HUES48 (cell line): ENCODE measurements at regions not wholly inside any gene's neighbourhood (a gene's known extent, or its start where the extent isn't known, plus 50 kb on each side); places are given as distances from the start of the nearest gene placed in this dataset.

ENCODE experiments used
- H3K27ac ChIP-seq: one replicate; pipeline ENCODE4 v1.7.0; 2013; ENCODE audit warnings: low read depth, low read length, inconsistent platforms
- H3K27me3 ChIP-seq: 2 replicates; pipeline ENCODE4 v1.6.1; 2013; ENCODE audit warnings: mild to moderate bottlenecking, low read length; ENCODE audit not compliant: control insufficient read depth, insufficient read depth
- H3K36me3 ChIP-seq: 2 replicates; pipeline ENCODE4 v1.6.1; 2013; ENCODE audit warnings: low read length; ENCODE audit not compliant: control insufficient read depth, insufficient read depth
- H3K4me1 ChIP-seq: 2 replicates; pipeline ENCODE4 v1.6.1; 2013; ENCODE audit warnings: mild to moderate bottlenecking, low read length; ENCODE audit not compliant: control insufficient read depth, insufficient read depth
- H3K4me3 ChIP-seq: 2 replicates; pipeline ENCODE4 v1.5.1; 2013; ENCODE audit warnings: mild to moderate bottlenecking, low read depth, low read length
- H3K9ac ChIP-seq: 2 replicates; pipeline ENCODE4 v1.6.1; 2013; ENCODE audit warnings: mild to moderate bottlenecking, low read depth, low read length, moderate library complexity
- H3K9me3 ChIP-seq: 2 replicates; pipeline ENCODE4 v1.6.1; 2013; ENCODE audit warnings: low read length; ENCODE audit not compliant: control insufficient read depth, insufficient read depth

DNA sequence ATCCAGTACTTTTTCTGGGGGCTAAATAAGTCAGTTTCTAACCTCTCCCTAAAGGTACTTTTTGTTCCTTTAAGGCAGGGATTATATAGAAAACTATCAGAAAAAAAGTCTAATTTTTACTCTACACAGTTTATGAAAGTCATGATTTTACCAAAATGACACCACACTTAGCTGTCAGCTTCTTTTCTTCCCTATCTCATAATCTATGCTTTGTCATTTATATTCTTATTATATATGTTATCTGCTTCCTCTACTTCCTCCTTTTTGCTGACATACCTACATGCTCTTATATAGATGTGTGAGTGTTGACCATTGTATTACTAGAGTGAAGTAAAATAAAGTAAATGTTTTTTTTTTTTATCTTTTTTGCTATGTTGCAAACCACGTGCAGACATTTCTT is 203.9 kb upstream of the CHRM2 start:
- Histone ChIP-seq H3K9me3 (no peaks in the 10 kb centered on the region), H3K4me3 (no peak overlapping the region), H3K9ac (no peak overlapping the region), H3K36me3 (no peaks in the 10 kb centered on the region), H3K4me1 (no peaks in the 10 kb centered on the region), H3K27me3 (no peaks in the 10 kb centered on the region), H3K27ac (no peak overlapping the region)

DNA sequence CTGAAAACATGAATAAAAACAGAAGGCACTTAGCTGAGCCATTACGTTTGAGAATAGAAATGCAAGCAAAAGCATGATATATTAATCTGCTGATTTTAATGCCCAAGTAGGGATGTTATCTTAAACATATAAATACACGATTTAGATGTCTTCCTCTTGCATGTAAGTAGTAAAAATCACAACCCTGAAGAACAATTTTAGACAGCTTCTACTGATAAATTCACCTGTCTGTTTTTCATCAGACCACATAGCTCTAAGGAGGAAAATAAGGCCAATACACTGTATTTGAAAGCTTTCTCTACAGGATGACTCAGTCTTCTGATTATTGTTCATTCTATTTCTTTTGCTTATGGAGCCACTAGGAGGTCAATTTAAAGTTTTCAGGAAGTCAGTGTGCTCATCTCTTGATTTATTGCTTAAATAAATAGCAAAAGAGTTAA is 210.9 kb upstream of the CHRM2 start:
- Histone ChIP-seq H3K4me3 (no peak overlapping the region), H3K4me1 (0 out of 2 replicates have a peak, but pooled peaks cover 1% of the 10 kb centered on the region), H3K27ac (no peak overlapping the region), H3K36me3 (no peaks in the 10 kb centered on the region), H3K9ac (no peak overlapping the region), H3K27me3 (no peaks in the 10 kb centered on the region), H3K9me3 (no peaks in the 10 kb centered on the region)

DNA sequence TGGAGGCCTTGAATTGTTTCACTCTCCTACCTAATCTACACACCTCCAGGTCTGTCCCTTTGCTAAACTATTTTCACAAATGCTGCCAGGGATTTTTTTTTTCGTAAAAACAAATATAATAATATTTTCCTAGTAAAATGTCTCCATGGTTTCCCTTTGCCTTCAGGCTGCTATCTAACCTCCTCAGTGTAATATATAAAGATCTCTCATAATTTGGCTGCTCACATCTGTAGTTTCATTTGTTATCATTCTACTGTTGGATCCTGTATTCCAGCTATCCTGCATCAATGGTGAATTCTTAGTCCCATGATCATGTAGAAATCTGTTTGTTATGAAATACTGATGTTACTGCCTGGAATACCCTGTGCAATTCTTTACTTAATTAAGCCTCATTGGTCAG is 211.9 kb upstream of the CHRM2 start:
- H3K9ac ChIP-seq: no peak overlapping the region
- no peak overlapping the region for H3K4me3 ChIP-seq
- H3K9me3 ChIP-seq: no peaks in the 10 kb centered on the region
- no peak overlapping the region for H3K27ac ChIP-seq
- no peaks in the 10 kb centered on the region for H3K36me3 ChIP-seq
- H3K4me1 ChIP-seq: 0 out of 2 replicates have a peak, but pooled peaks cover 2% of the 10 kb centered on the region
- H3K27me3 ChIP-seq: no peaks in the 10 kb centered on the region

DNA sequence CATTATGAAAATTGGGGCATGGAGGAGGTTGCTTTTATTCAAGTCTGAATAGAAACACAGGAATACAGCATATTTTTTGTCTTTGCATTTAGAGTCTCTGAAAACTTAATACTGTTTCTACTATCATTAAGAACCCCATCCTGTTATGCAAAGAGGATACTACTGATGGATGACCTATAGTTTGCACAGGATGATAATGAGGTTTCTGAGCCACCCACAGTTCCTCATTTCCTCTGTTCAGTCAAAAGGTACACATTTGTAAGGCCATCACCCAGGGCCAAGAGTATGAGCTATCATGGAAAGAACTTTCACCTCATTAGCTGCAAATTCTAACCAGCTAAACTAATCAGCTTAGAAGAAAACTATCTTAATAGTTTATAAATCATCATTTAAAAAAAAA is 213.0 kb upstream of the CHRM2 start:
- Histone ChIP-seq H3K4me1 (0 out of 2 replicates have a peak, but pooled peaks cover 2% of the 10 kb centered on the region), H3K4me3 (no peak overlapping the region), H3K27ac (no peak overlapping the region), H3K27me3 (no peaks in the 10 kb centered on the region), H3K9me3 (no peaks in the 10 kb centered on the region), H3K9ac (no peak overlapping the region), H3K36me3 (no peaks in the 10 kb centered on the region)

DNA sequence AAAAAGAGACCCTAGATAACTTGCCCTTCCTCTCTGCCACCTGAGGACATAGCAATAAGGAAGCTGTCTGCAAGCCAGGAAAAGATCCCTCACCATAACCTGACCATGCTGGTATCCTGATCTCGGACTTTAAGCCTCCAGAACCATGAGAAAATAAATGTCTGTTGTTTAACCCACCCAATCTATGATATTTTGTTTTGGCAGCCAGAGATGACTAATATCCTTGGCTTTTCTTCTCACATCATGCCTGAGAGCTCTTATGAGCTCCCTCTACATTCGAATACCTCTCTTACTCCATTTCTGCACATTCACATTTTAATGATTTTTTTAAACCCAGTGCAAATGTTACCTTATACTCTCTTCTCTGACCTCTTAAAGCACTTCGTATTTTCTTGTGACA is 214.0 kb upstream of the CHRM2 start:
- Histone ChIP-seq H3K27ac (no peak overlapping the region), H3K4me3 (no peak overlapping the region), H3K9me3 (no peaks in the 10 kb centered on the region), H3K4me1 (0 out of 2 replicates have a peak, but pooled peaks cover 2% of the 10 kb centered on the region), H3K36me3 (no peaks in the 10 kb centered on the region), H3K9ac (no peak overlapping the region), H3K27me3 (no peaks in the 10 kb centered on the region)

DNA sequence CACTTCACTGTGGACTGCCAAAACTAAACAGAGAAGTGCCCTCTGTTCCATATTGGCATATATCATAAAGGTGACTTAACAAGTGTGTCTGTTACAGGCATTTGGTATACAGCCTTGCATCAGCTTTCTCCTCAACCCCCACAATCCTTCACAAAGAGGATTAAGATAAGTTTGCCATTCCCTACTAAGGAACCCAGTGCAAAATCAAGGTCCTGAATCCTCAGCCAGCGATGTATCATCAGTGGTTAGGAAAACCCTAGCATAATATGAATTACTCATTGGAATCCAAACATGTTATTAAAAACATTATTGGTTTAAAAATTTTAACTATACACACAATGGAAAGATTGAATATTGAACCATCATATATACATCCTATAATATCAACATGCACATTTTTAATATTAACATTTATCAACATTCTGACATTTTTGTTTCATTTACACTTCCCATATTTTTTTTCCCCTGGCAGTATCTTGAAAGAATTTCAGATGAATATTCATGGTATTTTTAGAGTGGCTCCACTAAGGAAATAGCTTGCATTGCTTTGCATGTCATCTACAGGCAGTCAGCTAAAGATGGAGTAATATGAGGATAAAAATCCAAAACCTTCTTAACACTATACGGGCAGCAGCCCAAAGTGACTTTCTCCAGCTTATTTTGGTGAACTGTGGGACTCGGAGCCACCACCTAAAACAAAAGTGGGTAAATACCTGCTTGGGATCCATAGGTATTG is 215.6 kb upstream of the CHRM2 start:
- Histone ChIP-seq H3K4me1 (0 out of 2 replicates have a peak, but pooled peaks cover 2% of the 10 kb centered on the region), H3K27me3 (no peaks in the 10 kb centered on the region), H3K36me3 (no peaks in the 10 kb centered on the region), H3K9ac (no peak overlapping the region), H3K9me3 (no peaks in the 10 kb centered on the region), H3K4me3 (no peak overlapping the region), H3K27ac (no peak overlapping the region)

DNA sequence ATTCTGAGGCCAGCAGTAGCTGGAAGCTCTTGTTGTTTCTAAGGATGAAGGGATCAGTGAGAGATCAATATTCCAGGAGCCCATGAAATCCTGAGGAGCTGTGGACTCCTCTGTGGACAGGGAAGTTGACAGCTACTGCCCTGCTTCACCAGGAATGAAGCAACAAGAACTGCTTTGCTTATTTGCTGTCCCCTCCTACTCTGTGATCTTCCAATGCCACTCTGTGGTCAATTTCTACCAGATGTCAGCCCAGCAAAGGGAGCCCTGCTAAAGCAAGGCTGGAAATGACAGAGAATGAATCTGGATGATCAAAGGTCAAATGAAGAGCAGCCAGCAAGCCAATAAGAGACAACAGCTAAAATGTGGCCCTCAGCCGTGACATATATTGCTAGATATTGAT is 227.5 kb upstream of the CHRM2 start:
- Histone ChIP-seq H3K27me3 (no peaks in the 10 kb centered on the region), H3K4me3 (no peak overlapping the region), H3K4me1 (peaks cover 14% of the 10 kb centered on the region), H3K27ac (no peak overlapping the region), H3K36me3 (no peaks in the 10 kb centered on the region), H3K9me3 (no peaks in the 10 kb centered on the region), H3K9ac (no peak overlapping the region)

DNA sequence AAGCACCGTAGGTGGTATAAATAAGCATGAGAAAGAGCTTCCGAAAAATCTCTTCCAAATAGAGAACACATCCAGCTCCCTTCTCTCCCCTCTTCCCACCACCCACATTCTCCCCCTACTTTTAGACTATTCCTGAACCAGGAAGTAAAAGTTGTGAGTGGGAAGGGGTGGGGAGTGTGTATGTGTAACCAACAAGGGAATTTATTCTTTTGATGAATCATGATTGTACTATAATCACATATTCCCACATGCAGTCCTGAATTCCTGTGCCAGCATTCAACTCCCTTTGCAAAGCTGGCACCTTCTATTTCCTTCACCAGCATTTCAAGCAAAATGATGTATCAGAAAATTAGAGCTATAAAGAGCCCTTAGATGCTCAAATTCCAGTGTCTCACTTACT is 230.6 kb upstream of the CHRM2 start:
- Histone ChIP-seq H3K36me3 (no peaks in the 10 kb centered on the region), H3K4me3 (no peak overlapping the region), H3K4me1 (peaks cover 14% of the 10 kb centered on the region), H3K27ac (no peak overlapping the region), H3K9ac (no peak overlapping the region), H3K27me3 (no peaks in the 10 kb centered on the region), H3K9me3 (no peaks in the 10 kb centered on the region)

DNA sequence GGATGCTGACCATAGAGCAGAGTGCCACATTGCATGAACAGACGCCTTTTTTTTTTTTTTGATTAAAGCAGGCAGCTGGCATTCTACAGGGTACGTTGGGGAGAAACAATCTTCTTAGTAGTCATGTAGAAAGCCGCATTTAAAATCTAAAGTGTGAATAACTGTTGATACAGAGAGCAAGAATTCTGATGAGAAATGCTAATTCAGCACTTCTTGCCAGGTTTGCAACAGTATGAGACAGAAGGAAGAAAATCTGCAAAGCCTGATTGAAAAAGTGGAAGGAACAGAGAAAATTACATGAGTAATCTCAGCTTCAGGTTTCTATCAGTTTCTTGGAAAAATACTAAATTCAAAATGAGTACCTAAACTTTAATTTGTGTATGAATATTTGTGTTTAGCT is 232.7 kb upstream of the CHRM2 start:
- Histone ChIP-seq H3K27ac (no peak overlapping the region), H3K27me3 (no peaks in the 10 kb centered on the region), H3K4me1 (peaks cover 14% of the 10 kb centered on the region), H3K4me3 (no peak overlapping the region), H3K9ac (no peak overlapping the region), H3K9me3 (no peaks in the 10 kb centered on the region), H3K36me3 (no peaks in the 10 kb centered on the region)

DNA sequence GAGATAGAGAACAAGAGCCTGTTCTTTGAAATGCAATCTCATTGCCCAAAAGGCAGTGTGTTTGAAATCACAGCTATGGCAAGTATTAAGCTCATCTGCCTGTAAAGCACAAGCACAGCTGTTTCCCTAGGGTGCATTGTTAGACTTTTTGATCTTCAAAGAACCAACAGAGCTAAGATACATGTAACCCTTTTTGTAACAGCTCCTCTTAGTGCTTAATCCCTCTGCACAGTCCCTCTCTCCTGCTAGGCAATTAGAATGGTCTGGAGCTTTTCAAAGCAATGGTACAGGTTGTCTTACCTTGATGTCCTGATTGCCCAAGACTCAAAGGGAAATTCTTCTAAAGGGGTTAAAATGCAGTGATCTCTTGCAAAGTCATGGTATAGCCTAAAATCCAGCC is 249.6 kb upstream of the CHRM2 start:
- Histone ChIP-seq H3K9ac (no peak overlapping the region), H3K36me3 (no peaks in the 10 kb centered on the region), H3K27ac (no peak overlapping the region), H3K4me3 (no peak overlapping the region), H3K4me1 (no peaks in the 10 kb centered on the region), H3K9me3 (no peaks in the 10 kb centered on the region), H3K27me3 (no peaks in the 10 kb centered on the region; the same call in 1 of the 2 replicates)

DNA sequence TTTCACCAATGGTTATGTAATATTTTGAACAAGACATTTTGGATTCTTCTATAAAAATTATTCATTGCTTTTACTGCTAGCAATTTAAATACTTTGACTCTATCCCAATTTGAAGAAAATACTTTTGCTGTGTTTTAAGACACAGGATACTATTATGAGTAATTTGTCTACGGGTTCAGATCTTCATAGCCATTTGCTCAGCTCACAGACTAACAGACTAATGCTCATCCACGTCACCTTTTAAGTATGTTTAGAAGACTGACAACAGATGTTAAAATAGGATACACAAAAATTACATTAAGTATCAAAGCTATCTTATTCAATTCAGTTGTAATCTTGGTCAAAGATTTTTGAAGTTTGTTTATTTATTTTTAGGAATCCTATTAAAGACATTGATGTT is 251.3 kb upstream of the CHRM2 start:
- no peaks in the 10 kb centered on the region; the same call in 1 of the 2 replicates for H3K27me3 ChIP-seq
- no peaks in the 10 kb centered on the region for H3K36me3 ChIP-seq
- H3K9me3 ChIP-seq: no peaks in the 10 kb centered on the region
- H3K27ac ChIP-seq: no peak overlapping the region
- H3K4me1 ChIP-seq: no peaks in the 10 kb centered on the region
- H3K4me3 ChIP-seq: no peak overlapping the region
- H3K9ac ChIP-seq: no peak overlapping the region
